ENCODE measurements at regions not wholly inside any gene's neighbourhood (a gene's known extent, or its start where the extent isn't known, plus 50 kb on each side); places are given as distances from the start of the nearest gene placed in this dataset.

GRCh38 chr20:19886661-19887288 is 128.7 kb downstream of the RIN2 start:
- no peak for TF ChIP-seq ZNF317 (CRISPR knock-in tag; IDR thresholded peaks at IDR 0.05)
- TF ChIP-seq CBX2 (IDR thresholded peaks at IDR 0.05; ENCODE audit: low read depth, low read length): no peak
- TF ChIP-seq CBX2 (CRISPR knock-in tag; IDR thresholded peaks at IDR 0.05; ENCODE audit: low read depth): no peak
- TF ChIP-seq PHF21A (CRISPR knock-in tag; IDR thresholded peaks at IDR 0.05): 0 out of 2 replicates have a peak, but pooled peaks have one; percentile 13
- TF ChIP-seq MAFK (conservative IDR thresholded peaks at IDR 0.05 in 1 of 2, IDR thresholded peaks at IDR 0.05 in 1 of 2; ENCODE audit: low read length in 2 of 2): no peak
- TF ChIP-seq THRA (CRISPR knock-in tag; IDR thresholded peaks at IDR 0.05; ENCODE audit: borderline replicate concordance): no peak
- TF ChIP-seq POLR2A (IDR thresholded peaks at IDR 0.05; ENCODE audit: insufficient read depth in 1 of 2, low read depth in 2 of 2, low read length in 2 of 2): no peak
- TF ChIP-seq CTCF (CRISPR knock-in tag; IDR thresholded peaks at IDR 0.05): no peak
- TF ChIP-seq REST (IDR thresholded peaks at IDR 0.05; ENCODE audit: borderline replicate concordance in 1 of 2, low read depth in 1 of 2, low read length in 2 of 2): no peak
- no peak for TF ChIP-seq ZNF383 (CRISPR knock-in tag; IDR thresholded peaks at IDR 0.05; ENCODE audit: borderline replicate concordance)
- peak; percentile 27; the same call in 1 of the 2 replicates for TF ChIP-seq SMC3 (IDR thresholded peaks at IDR 0.05; ENCODE audit: low read length)
- TF ChIP-seq TBL1XR1 (IDR thresholded peaks at IDR 0.05; ENCODE audit: borderline replicate concordance, low read length, partially characterized antibody): no peak
- TF ChIP-seq GABPB1 (CRISPR knock-in tag; IDR thresholded peaks at IDR 0.05): no peak
- no peak for TF ChIP-seq GPN1 (CRISPR knock-in tag; IDR thresholded peaks at IDR 0.05; ENCODE audit: borderline replicate concordance)
- no peak for TF ChIP-seq REXO4 (CRISPR knock-in tag; IDR thresholded peaks at IDR 0.05; ENCODE audit: borderline replicate concordance)

All from HepG2 (cell line).